HG03378 (cell line): ENCODE measurements at regions not wholly inside any gene's neighbourhood (a gene's known extent, or its start where the extent isn't known, plus 50 kb on each side); places are given as distances from the start of the nearest gene placed in this dataset.

Source experiments
- ATAC-seq: cut with Tn5 transposase; IDR thresholded peaks from one replicate; pipeline ENCODE4 v1.9.1; 2021; ENCODE audit warnings: mild to moderate bottlenecking, moderate library complexity; ENCODE audit not compliant: unreplicated experiment

GRCh38 chr15:62599791-62600777 lies 435.0 kb upstream of the C2CD4B start:
- ATAC-seq: no peak

GRCh38 chr15:62601777-62602545 lies 436.9 kb upstream of the C2CD4B start:
- ATAC-seq: no peak

GRCh38 chr15:62603742-62604141 lies 438.7 kb upstream of the C2CD4B start:
- ATAC-seq: no peak

GRCh38 chr15:62605282-62605681 lies 437.3 kb upstream of the TPM1 start:
- no peak for ATAC-seq

GRCh38 chr15:62606376-62607113 lies 436.0 kb upstream of the TPM1 start:
- no peak for ATAC-seq

GRCh38 chr15:62607114-62607462 lies 435.5 kb upstream of the TPM1 start:
- ATAC-seq: no peak

GRCh38 chr15:62607643-62608042 lies 434.9 kb upstream of the TPM1 start:
- no peak for ATAC-seq

GRCh38 chr15:62608369-62608768 lies 434.2 kb upstream of the TPM1 start:
- no peak for ATAC-seq

- no peak for ATAC-seq
Measured at GRCh38 chr15:62610265-62610869, 432.2 kb upstream of the TPM1 start.

- ATAC-seq: no peak
Measured at GRCh38 chr15:62611002-62611401, 431.5 kb upstream of the TPM1 start.

GRCh38 chr15:62612183-62612733 lies 430.3 kb upstream of the TPM1 start:
- ATAC-seq: no peak

GRCh38 chr15:62612771-62613170 lies 429.8 kb upstream of the TPM1 start:
- ATAC-seq: no peak

GRCh38 chr15:62616746-62617145 lies 425.8 kb upstream of the TPM1 start:
- ATAC-seq: no peak

- ATAC-seq: no peak
Measured at GRCh38 chr15:62617741-62618140, 424.8 kb upstream of the TPM1 start.

- ATAC-seq: no peak
Measured at GRCh38 chr15:62618432-62618831, 424.1 kb upstream of the TPM1 start.

GRCh38 chr15:62618846-62619504 lies 423.6 kb upstream of the TPM1 start:
- no peak for ATAC-seq

GRCh38 chr15:62619526-62619925 lies 423.0 kb upstream of the TPM1 start:
- no peak for ATAC-seq

GRCh38 chr15:62622775-62623174 lies 419.8 kb upstream of the TPM1 start:
- no peak for ATAC-seq

- no peak for ATAC-seq
Measured at GRCh38 chr15:62624547-62625378, 417.8 kb upstream of the TPM1 start.
